B cell (primary cell): ENCODE measurements at regions not wholly inside any gene's neighbourhood (a gene's known extent, or its start where the extent isn't known, plus 50 kb on each side); places are given as distances from the start of the nearest gene placed in this dataset.

ENCODE experiments used
- ATAC-seq: fragments of 200-7000 bp; cut with Tn5 transposase; one replicate; pipeline ENCODE4 v1.10.0; 2021; ENCODE audit warnings: low read depth, mild to moderate bottlenecking, moderate number of reproducible peaks, moderate library complexity
- CTCF ChIA-PET: fragments of 350-600 bp; sonication (Branson Sonifier 250); formaldehyde crosslinking; loops from one replicate; lab custom pipeline; 2021; ENCODE audit warnings: antibody characterized with exemption, inconsistent platforms; lab: Charles Lee
- POLR2A ChIA-PET: fragments of 350-600 bp; sonication (Branson Sonifier 250); formaldehyde crosslinking; loops from one replicate; lab custom pipeline; 2021; ENCODE audit warnings: antibody characterized with exemption; lab: Charles Lee
- DNase-seq: peaks from one replicate; pipeline ENCODE4 v3.0.0; 2013
- H2AFZ ChIP-seq: 2 replicates; pipeline ENCODE4 v1.6.1; 2012; ENCODE audit warnings: mild to moderate bottlenecking, low read depth, low read length; ENCODE audit not compliant: insufficient read depth, poor library complexity, severe bottlenecking
- H3K27ac ChIP-seq, 2 donors: 1 replicate in 1 of 2; 2 replicates in 1 of 2; pipeline ENCODE4 v1.5.1; 2012 to 2013; ENCODE audit warnings: low read length in 2 of 2, mild to moderate bottlenecking in 2 of 2, moderate library complexity in 1 of 2
- H3K27me3 ChIP-seq, 4 experiments: fragments of 200-600 bp in 1 of 4; sonication (generic) in 1 of 4; replicated peaks in 1 of 4; 1 replicate in 2 of 4; 2 replicates in 2 of 4; pipeline versions ENCODE4 v1.6.1 to v1.7.0; 2013 to 2016; ENCODE audit warnings: low read length in 3 of 4, mild to moderate bottlenecking in 2 of 4, mixed read lengths in 1 of 4, moderate library complexity in 1 of 4; ENCODE audit not compliant: insufficient read depth in 4 of 4, control insufficient read depth in 3 of 4; ENCODE audit errors: control extremely low read depth in 1 of 4
- H3K36me3 ChIP-seq, 2 experiments: replicated peaks in 1 of 2; 1 replicate in 1 of 2; 2 replicates in 1 of 2; pipeline versions ENCODE4 v1.6.1 to v1.7.1; 2013; ENCODE audit warnings: low read length in 1 of 2; ENCODE audit not compliant: insufficient read depth in 2 of 2, control insufficient read depth in 1 of 2; ENCODE audit errors: control extremely low read depth in 1 of 2, extremely low read depth in 1 of 2
- H3K4me1 ChIP-seq, 2 donors: fragments of 200-600 bp in 1 of 2; sonication (generic) in 1 of 2; 1 replicate in 1 of 2; 2 replicates in 1 of 2; pipeline versions ENCODE4 v1.5.1 to v1.6.1; 2013 to 2017; ENCODE audit warnings: low read length in 2 of 2; ENCODE audit not compliant: control insufficient read depth in 2 of 2, insufficient read depth in 2 of 2
- H3K4me2 ChIP-seq: replicated peaks from 2 replicates; pipeline ENCODE3; 2012; ENCODE audit warnings: mild to moderate bottlenecking, low read depth, low read length; ENCODE audit not compliant: poor library complexity, severe bottlenecking
- H3K4me3 ChIP-seq, 5 experiments: fragments of 200-600 bp in 1 of 5; sonication (generic) in 1 of 5; 1 replicate in 3 of 5; 2 replicates in 2 of 5; pipeline versions ENCODE4 v1.5.1 to v1.7.0; 2011 to 2016; ENCODE audit warnings: low read length in 4 of 5, mild to moderate bottlenecking in 4 of 5, low read depth in 2 of 5, control low read depth in 1 of 5, moderate library complexity in 1 of 5; ENCODE audit not compliant: insufficient read depth in 1 of 5; ENCODE audit errors: control extremely low read depth in 1 of 5, extremely low read depth in 1 of 5
- H3K79me2 ChIP-seq: fragments of 200-600 bp; sonication (generic); one replicate; pipeline ENCODE4 v1.6.0; 2016; ENCODE audit warnings: low read length; ENCODE audit not compliant: control insufficient read depth, insufficient read depth
- H3K9ac ChIP-seq: fragments of 200-600 bp; sonication (generic); 2 replicates; pipeline ENCODE4 v1.6.1; 2017; ENCODE audit warnings: mild to moderate bottlenecking, low read length, moderate library complexity
- H3K9me3 ChIP-seq, 3 donors: one replicate each; pipeline versions ENCODE4 v1.6.1 to v1.7.1; 2013; ENCODE audit warnings: low read length in 2 of 3; ENCODE audit not compliant: control insufficient read depth in 2 of 3, insufficient read depth in 1 of 3; ENCODE audit errors: control extremely low read depth in 1 of 3
- H4K20me1 ChIP-seq: 2 replicates; pipeline ENCODE4 v1.6.0; 2012; ENCODE audit warnings: mild to moderate bottlenecking, low read length; ENCODE audit not compliant: insufficient read depth, control insufficient read depth, poor library complexity, severe bottlenecking
- H3K27ac Mint-ChIP-seq: one replicate; pipeline ENCODE4 v1.8.0; 2021; ENCODE audit warnings: mixed read lengths
- H3K27me3 Mint-ChIP-seq: one replicate; pipeline ENCODE4 v1.8.0; 2021; ENCODE audit warnings: mixed read lengths
- H3K4me1 Mint-ChIP-seq: one replicate; pipeline ENCODE4 v1.8.0; 2021; ENCODE audit warnings: mixed read lengths
- H3K4me3 Mint-ChIP-seq: one replicate; pipeline ENCODE4 v1.8.0; 2021; ENCODE audit warnings: mixed read lengths
- H3K9me3 Mint-ChIP-seq: one replicate; pipeline ENCODE4 v1.8.0; 2022; ENCODE audit warnings: mixed read lengths; ENCODE audit not compliant: insufficient read depth
- CTCF ChIP-seq: fragments of 200-600 bp; IDR thresholded peaks from one replicate; pipeline ENCODE4 v1.8.0; 2022; ENCODE audit warnings: antibody characterized with exemption, mild to moderate bottlenecking
- EZH2 ChIP-seq: IDR thresholded peaks from 2 replicates; pipeline ENCODE4 v1.6.1; 2012; ENCODE audit warnings: borderline replicate concordance, low read depth, mild to moderate bottlenecking, moderate library complexity, low read length; ENCODE audit not compliant: insufficient read depth, poor library complexity, severe bottlenecking
- WGBS: methylation state at CpG from one replicate; pipeline ENCODE4 v1.1.5; 2013; ENCODE audit warnings: missing lambda C conversion rate; ENCODE audit not compliant: insufficient coverage; 5-methylcytosine and 5-hydroxymethylcytosine counted together
- intact Hi-C: fragments of 100-400 bp; cut with micrococcal nuclease; formaldehyde crosslinking; loops from one replicate; pipeline ENCODE4 v1.10.0; 2022

- H3K4me1 Mint-ChIP-seq, result no peaks in the 10 kb centered on the region
- Histone ChIP-seq H3K27me3 (no peaks in the 10 kb centered on the region), H3K36me3 (no peaks in the 10 kb centered on the region), H3K79me2 (no peaks in the 10 kb centered on the region), H3K9ac (no peak overlapping the region), H3K4me3 (no peak overlapping the region), H3K4me1 (no peaks in the 10 kb centered on the region), H3K4me2 (no peak overlapping the region), H2AFZ (no peak overlapping the region), H3K27ac (no peak overlapping the region), H3K9me3 (peaks cover 0 to 4% (median 0%) of the 10 kb centered on the region in 3 donors), H4K20me1 (no peaks in the 10 kb centered on the region)
- WGBS, result 93% methylated on average over 8 of the region's 8 CpGs
- no peak overlapping the region for H3K4me3 Mint-ChIP-seq
- CTCF ChIA-PET, result no interaction called here
- no peak overlapping the region for H3K27ac Mint-ChIP-seq
- POLR2A ChIA-PET, result no interaction called here
- intact Hi-C loops, result no loop called here
- no peaks in the 10 kb centered on the region for H3K27me3 Mint-ChIP-seq
- DNase-seq (no peak), ATAC-seq (no peak)
- no peak for TF ChIP-seq CTCF
- no peak for TF ChIP-seq EZH2
- peaks cover 6% of the 10 kb centered on the region for H3K9me3 Mint-ChIP-seq
Measured at GRCh38 chr7:53336105-53336668, 300.8 kb downstream of the POM121L12 start.

- H3K27ac ChIP-seq, result no peak overlapping the region
- ATAC-seq, result no peak
- H3K4me2 ChIP-seq, result no peak overlapping the region
- POLR2A ChIA-PET, result no interaction called here
- H3K4me3 ChIP-seq, result no peak overlapping the region
- no peak overlapping the region for H3K27ac Mint-ChIP-seq
- intact Hi-C loops, result no loop called here
- peaks cover 2 to 9% (median 3%) of the 10 kb centered on the region in 3 donors for H3K9me3 ChIP-seq
- no peaks in the 10 kb centered on the region for H3K27me3 Mint-ChIP-seq
- no peak overlapping the region for H3K9ac ChIP-seq
- H3K4me1 Mint-ChIP-seq, result no peaks in the 10 kb centered on the region
- TF ChIP-seq EZH2 (no peak), CTCF (no peak)
- H2AFZ ChIP-seq, result no peak overlapping the region
- H3K9me3 Mint-ChIP-seq, result peaks cover 5% of the 10 kb centered on the region
- no peak for DNase-seq
- CTCF ChIA-PET, result no interaction called here
- no CpG with 5 or more reads among the region's 1 CpG for WGBS
- no peaks in the 10 kb centered on the region for H3K4me1 ChIP-seq
- no peaks in the 10 kb centered on the region for H3K27me3 ChIP-seq
- no peak overlapping the region for H3K4me3 Mint-ChIP-seq
- H4K20me1 ChIP-seq, result no peaks in the 10 kb centered on the region
- H3K36me3 ChIP-seq, result no peaks in the 10 kb centered on the region
- no peaks in the 10 kb centered on the region for H3K79me2 ChIP-seq
Measured at GRCh38 chr7:53340220-53340619, 304.8 kb downstream of the POM121L12 start.
